Astrocyte of the spinal cord (primary cell): ENCODE measurements at regions not wholly inside any gene's neighbourhood (a gene's known extent, or its start where the extent isn't known, plus 50 kb on each side); places are given as distances from the start of the nearest gene placed in this dataset.

Experiments used
- DNase-seq: peaks from one replicate; pipeline ENCODE4 v3.0.0; 2011; ENCODE audit warnings: low read depth, low spot score
- H3K4me3 ChIP-seq: 2 replicates; pipeline ENCODE4 v1.5.1; 2011; ENCODE audit warnings: low read depth, mild to moderate bottlenecking, low read length, moderate library complexity
- in situ Hi-C: cut with HindIII; loops from 2 replicates; pipeline ENCODE4 v1.10.0; 2017; ENCODE audit warnings: low sequenced_read_pairs
- TF ChIP-seq, protein P1 (sequence below): IDR thresholded peaks from 2 replicates; pipeline ENCODE4 v1.5.1; 2012; ENCODE audit warnings: low read depth, mild to moderate bottlenecking, low read length, inconsistent platforms

DNA sequence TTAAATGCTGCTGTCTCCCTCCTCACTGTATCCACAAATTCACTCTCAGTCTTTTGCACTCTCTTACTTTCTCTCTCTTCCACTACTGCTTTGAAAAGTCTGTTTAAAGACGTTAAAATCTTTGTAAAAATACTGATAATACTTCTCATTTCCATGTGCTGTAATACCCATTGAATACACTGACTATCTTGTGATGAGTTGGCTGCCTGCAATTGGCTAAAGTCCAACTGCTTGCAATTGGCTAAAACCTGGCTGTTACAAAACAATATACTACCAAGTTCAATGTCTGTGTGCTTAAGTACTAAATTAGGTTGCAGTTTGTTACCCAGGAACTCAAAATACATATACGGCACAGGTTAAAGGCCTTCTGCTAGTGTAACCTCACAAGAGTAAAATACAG lies 264.8 kb downstream of the THBS2 start:
- TF ChIP-seq, protein P1, sequence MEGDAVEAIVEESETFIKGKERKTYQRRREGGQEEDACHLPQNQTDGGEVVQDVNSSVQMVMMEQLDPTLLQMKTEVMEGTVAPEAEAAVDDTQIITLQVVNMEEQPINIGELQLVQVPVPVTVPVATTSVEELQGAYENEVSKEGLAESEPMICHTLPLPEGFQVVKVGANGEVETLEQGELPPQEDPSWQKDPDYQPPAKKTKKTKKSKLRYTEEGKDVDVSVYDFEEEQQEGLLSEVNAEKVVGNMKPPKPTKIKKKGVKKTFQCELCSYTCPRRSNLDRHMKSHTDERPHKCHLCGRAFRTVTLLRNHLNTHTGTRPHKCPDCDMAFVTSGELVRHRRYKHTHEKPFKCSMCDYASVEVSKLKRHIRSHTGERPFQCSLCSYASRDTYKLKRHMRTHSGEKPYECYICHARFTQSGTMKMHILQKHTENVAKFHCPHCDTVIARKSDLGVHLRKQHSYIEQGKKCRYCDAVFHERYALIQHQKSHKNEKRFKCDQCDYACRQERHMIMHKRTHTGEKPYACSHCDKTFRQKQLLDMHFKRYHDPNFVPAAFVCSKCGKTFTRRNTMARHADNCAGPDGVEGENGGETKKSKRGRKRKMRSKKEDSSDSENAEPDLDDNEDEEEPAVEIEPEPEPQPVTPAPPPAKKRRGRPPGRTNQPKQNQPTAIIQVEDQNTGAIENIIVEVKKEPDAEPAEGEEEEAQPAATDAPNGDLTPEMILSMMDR: no peak
- in situ Hi-C loops: no loop called here
- no peak for DNase-seq
- H3K4me3 ChIP-seq: no peak overlapping the region

DNA sequence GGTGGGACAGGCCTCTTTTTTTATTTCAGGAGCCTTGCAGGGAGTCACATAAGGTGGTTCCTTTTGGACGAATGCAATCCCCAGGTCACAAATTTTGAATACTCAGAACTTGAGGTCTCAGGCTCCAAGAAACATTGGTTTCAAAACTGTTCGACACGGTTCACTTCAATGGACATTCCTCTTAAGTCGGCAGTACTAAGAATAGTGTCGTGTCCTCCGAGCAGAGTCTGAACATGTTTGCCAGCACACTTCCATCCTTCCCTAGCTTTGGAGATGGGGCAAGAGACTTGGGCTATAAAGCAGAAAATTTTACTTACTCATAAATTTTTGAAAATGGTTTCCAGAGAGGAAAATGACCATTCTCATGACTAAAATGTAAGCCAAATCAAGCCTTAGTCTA lies 265.4 kb downstream of the THBS2 start:
- in situ Hi-C loops: no loop called here
- TF ChIP-seq, protein P1: no peak
- H3K4me3 ChIP-seq: no peak overlapping the region
- DNase-seq: no peak

DNA sequence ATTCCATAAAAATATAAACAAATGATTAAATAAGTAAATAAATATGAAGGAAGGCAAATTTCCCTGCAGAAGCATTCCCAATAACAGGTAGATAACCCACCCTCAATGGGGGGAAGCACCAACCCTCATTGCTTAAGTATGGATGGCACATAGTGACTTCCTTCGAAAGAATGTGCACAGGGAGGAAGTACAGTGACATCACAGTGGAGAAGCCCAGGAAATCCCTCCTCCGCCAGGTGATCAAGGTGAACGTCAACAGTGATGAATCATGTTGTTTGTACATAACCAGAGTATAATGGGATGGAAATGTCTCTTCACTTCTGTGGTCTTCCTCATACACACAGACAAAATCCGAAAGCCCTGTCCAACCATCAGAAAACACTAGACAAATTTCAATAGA lies 267.9 kb downstream of the THBS2 start:
- no peak overlapping the region for H3K4me3 ChIP-seq
- DNase-seq: no peak
- TF ChIP-seq, protein P1: no peak
- in situ Hi-C loops: no loop called here

DNA sequence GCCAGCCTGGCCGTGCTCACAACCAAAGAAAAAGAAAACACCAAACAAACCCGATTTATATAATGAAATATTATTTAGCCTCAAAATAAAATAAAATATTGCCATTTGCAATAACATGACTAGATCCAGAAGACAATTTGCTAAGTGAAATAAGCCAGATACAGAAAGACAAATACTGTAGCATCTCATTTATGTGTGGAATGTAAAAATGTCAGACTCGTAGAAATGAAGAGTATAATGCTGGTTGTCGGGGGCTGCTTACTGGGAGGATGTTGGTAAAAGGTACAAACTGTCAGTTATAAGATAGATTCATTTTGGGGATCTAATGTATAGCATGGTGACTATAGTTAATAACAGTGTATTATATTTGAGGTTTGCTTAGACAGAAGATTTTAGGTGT lies 269.7 kb downstream of the THBS2 start:
- in situ Hi-C loops: no loop called here
- H3K4me3 ChIP-seq: no peak overlapping the region
- TF ChIP-seq, protein P1: no peak
- no peak for DNase-seq

DNA sequence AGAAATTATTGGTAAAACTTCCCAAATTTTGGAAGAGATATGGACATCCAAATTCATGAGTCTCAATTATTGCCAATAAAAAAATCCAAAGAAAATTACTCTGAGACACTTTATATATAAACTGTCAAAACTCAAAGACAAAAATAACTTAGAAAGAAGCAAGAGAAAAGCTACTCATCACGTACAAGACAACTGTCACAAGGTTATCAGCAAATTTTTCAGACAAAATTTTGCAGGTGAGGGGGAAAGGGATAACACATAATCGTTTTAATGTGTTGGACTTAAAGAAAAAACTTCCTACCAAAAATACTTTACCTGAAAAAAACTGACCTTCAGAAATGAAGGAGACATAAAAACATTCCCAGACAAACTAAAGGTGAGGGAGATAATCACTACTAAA lies 272.5 kb downstream of the THBS2 start:
- H3K4me3 ChIP-seq: no peak overlapping the region
- TF ChIP-seq, protein P1: no peak
- no peak for DNase-seq
- in situ Hi-C loops: no loop called here

DNA sequence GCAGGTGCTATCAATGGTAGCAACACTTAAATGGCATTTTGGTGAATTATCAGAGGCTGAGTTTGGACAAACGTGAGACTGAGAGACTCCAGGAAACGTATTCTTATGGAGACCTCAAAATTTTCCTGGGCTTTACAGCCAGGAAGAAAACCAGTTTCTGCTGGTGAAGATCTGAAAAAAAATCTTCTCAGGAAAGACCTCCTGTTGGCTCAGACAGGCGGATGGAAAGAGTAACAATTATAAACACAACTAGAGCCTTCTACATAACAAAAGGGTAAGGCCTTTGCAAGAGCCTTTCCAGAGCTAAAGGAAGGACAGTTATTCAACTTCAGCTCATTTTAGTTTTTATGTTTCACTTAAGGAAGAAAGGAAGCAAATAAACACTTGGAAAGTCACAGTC lies 274.4 kb downstream of the THBS2 start:
- DNase-seq: no peak

More for the DNA sequence above, 274.4 kb downstream of the THBS2 start:
- TF ChIP-seq, protein P1: no peak
- H3K4me3 ChIP-seq: no peak overlapping the region
- in situ Hi-C loops: no loop called here
